ENCODE measurements at regions not wholly inside any gene's neighbourhood (a gene's known extent, or its start where the extent isn't known, plus 50 kb on each side); places are given as distances from the start of the nearest gene placed in this dataset.
"Not testable (repeated sequence)": the region's sequence is repeated elsewhere in the genome, so short reads cannot be mapped to it uniquely, and the experiment has no call there.

- intact Hi-C loops (cut with micrococcal nuclease; ENCODE audit: unreplicated experiment) = no loop called here
- no peak overlapping the region for H3K27ac ChIP-seq (ENCODE audit: low read depth, low read length, poor library complexity, severe bottlenecking)
- POLR2A ChIA-PET (ENCODE audit: low non-redundant PET) = no interaction called here
- H3K4me3 ChIP-seq (ENCODE audit: low read depth, low read length, poor library complexity, severe bottlenecking) = no peak overlapping the region
- H3K9me3 ChIP-seq (ENCODE audit: low read depth, low read length, poor library complexity, severe bottlenecking) = peaks cover 6% of the 10 kb centered on the region
- TF ChIP-seq CTCF (conservative IDR thresholded peaks at IDR 0.05; ENCODE audit: low read depth, low read length) (no peak), EZH2 (IDR thresholded peaks at IDR 0.05; ENCODE audit: borderline replicate concordance, low read depth, low read length, poor library complexity, severe bottlenecking) (no peak)
- DNase-seq (ENCODE audit: low spot score) = no peak
- no TSS peak for BruUV-seq (replicated peaks)
- no peaks in the 10 kb centered on the region for H3K36me3 ChIP-seq (ENCODE audit: insufficient read depth, low read length, poor library complexity, severe bottlenecking)
- CTCF ChIA-PET = no interaction called here
- peaks cover 4% of the 10 kb centered on the region for H3K4me1 ChIP-seq (ENCODE audit: insufficient read depth, low read length, poor library complexity, severe bottlenecking)
- no peaks in the 10 kb centered on the region for H3K27me3 ChIP-seq (replicated peaks; ENCODE audit: insufficient read depth, low read depth, low read length, poor library complexity)
Observed at GRCh38 chr3:161940621-161940965, 444.0 kb downstream of the OTOL1 start.

- no peak for TF ChIP-seq CTCF (conservative IDR thresholded peaks at IDR 0.05; ENCODE audit: low read depth, low read length)
- TF ChIP-seq EZH2 (IDR thresholded peaks at IDR 0.05; ENCODE audit: borderline replicate concordance, low read depth, low read length, poor library complexity, severe bottlenecking) = no peak
- POLR2A ChIA-PET (ENCODE audit: low non-redundant PET) = no interaction called here
- peaks cover 6% of the 10 kb centered on the region for H3K9me3 ChIP-seq (ENCODE audit: low read depth, low read length, poor library complexity, severe bottlenecking)
- DNase-seq (ENCODE audit: low spot score) = no peak
- no peaks in the 10 kb centered on the region for H3K27me3 ChIP-seq (replicated peaks; ENCODE audit: insufficient read depth, low read depth, low read length, poor library complexity)
- CTCF ChIA-PET = no interaction called here
- H3K4me1 ChIP-seq (ENCODE audit: insufficient read depth, low read length, poor library complexity, severe bottlenecking) = peaks cover 15% of the 10 kb centered on the region
- BruUV-seq (replicated peaks) = no TSS peak
- H3K27ac ChIP-seq (ENCODE audit: low read depth, low read length, poor library complexity, severe bottlenecking) = no peak overlapping the region
- H3K4me3 ChIP-seq (ENCODE audit: low read depth, low read length, poor library complexity, severe bottlenecking) = no peak overlapping the region
- no peaks in the 10 kb centered on the region for H3K36me3 ChIP-seq (ENCODE audit: insufficient read depth, low read length, poor library complexity, severe bottlenecking)
- intact Hi-C loops (cut with micrococcal nuclease; ENCODE audit: unreplicated experiment) = no loop called here
Observed at GRCh38 chr3:161941891-161942290, 445.3 kb downstream of the OTOL1 start.

- H3K27ac ChIP-seq (ENCODE audit: low read depth, low read length, poor library complexity, severe bottlenecking); CTCF ChIA-PET; H3K36me3 ChIP-seq (ENCODE audit: insufficient read depth, low read length, poor library complexity, severe bottlenecking); H3K9me3 ChIP-seq (ENCODE audit: low read depth, low read length, poor library complexity, severe bottlenecking); POLR2A ChIA-PET (ENCODE audit: low non-redundant PET); DNase-seq (ENCODE audit: low spot score); intact Hi-C loops (cut with micrococcal nuclease; ENCODE audit: unreplicated experiment); H3K27me3 ChIP-seq (replicated peaks; ENCODE audit: insufficient read depth, low read depth, low read length, poor library complexity); H3K4me3 ChIP-seq (ENCODE audit: low read depth, low read length, poor library complexity, severe bottlenecking); BruUV-seq (replicated peaks): not testable (repeated sequence)
- peaks cover 19% of the 10 kb centered on the region for H3K4me1 ChIP-seq (ENCODE audit: insufficient read depth, low read length, poor library complexity, severe bottlenecking)
Observed at GRCh38 chr3:161943801-161944345, 447.3 kb downstream of the OTOL1 start.

GRCh38 chr3:161946443-161946960 lies 449.9 kb downstream of the OTOL1 start:
- Histone ChIP-seq H3K36me3 (ENCODE audit: insufficient read depth, low read length, poor library complexity, severe bottlenecking) (no peaks in the 10 kb centered on the region), H3K27me3 (replicated peaks; ENCODE audit: insufficient read depth, low read depth, low read length, poor library complexity) (no peaks in the 10 kb centered on the region), H3K9me3 (ENCODE audit: low read depth, low read length, poor library complexity, severe bottlenecking) (peaks cover 6% of the 10 kb centered on the region), H3K4me3 (ENCODE audit: low read depth, low read length, poor library complexity, severe bottlenecking) (no peak overlapping the region), H3K27ac (ENCODE audit: low read depth, low read length, poor library complexity, severe bottlenecking) (no peak overlapping the region), H3K4me1 (ENCODE audit: insufficient read depth, low read length, poor library complexity, severe bottlenecking) (peaks cover 34% of the 10 kb centered on the region)
- TF ChIP-seq CTCF (conservative IDR thresholded peaks at IDR 0.05; ENCODE audit: low read depth, low read length) (0 out of 2 replicates have a peak, but pooled peaks have one; percentile 23), EZH2 (IDR thresholded peaks at IDR 0.05; ENCODE audit: borderline replicate concordance, low read depth, low read length, poor library complexity, severe bottlenecking) (no peak)
- DNase-seq (ENCODE audit: low spot score) = peak; percentile 89
- BruUV-seq (replicated peaks) = no TSS peak
- intact Hi-C loops (cut with micrococcal nuclease; ENCODE audit: unreplicated experiment) = no loop called here
- CTCF ChIA-PET = no interaction called here
- POLR2A ChIA-PET (ENCODE audit: low non-redundant PET) = no interaction called here

Measured in A673 (cell line).